ENCODE measurements at regions not wholly inside any gene's neighbourhood (a gene's known extent, or its start where the extent isn't known, plus 50 kb on each side); places are given as distances from the start of the nearest gene placed in this dataset.
A peak's percentile ranks its signal among the peaks of the same experiment; 100 is the strongest.

- DNase-seq, result no peak
Measured at GRCh38 chr10:58451193-58451889, 61.3 kb upstream of the BICC1 start.

DNA sequence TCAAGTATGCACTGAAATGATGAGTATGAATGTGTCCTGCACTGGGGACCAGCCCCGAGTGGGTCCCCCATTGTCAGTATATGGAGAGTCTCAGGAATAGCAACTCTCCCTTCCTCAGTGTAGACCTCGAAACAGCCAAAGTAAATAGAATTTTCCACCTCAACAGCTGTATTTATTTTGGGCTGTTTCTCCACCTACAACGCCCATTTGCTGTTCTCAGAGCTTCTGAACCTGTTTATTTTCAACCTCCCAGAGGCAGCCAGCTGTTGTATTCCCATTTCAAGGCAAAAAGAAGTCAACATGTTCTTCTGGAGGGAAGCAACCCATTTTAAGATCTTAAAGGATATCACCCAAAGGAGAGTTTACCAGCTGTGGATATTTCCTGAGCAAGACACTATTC lies 59.6 kb upstream of the BICC1 start:
- DNase-seq, result no peak

DNA sequence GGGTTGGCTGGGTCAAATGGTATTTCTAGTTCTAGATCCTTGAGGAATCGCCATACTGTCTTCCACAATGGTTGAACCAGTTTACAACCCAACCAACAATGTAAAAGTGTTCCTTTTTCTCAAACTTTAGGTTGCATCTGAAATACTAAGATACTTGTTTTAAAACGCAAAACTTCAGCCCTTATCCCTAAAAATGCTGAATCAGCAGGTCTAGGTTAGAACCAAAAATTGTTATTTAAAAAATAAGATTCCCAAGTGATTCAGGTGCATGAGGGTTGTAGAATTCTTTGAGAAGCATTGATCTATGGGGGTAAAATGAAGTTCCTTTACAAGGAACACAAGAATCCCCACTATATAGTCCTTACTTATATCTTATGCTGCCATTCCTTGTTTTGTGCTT lies 56.5 kb upstream of the BICC1 start:
- no peak for DNase-seq

- peak; percentile 97 for DNase-seq
Measured at GRCh38 chr10:58457761-58458616, 54.7 kb upstream of the BICC1 start.

GRCh38 chr10:58459069-58459468 lies 53.6 kb upstream of the BICC1 start:
- DNase-seq, result no peak

DNA sequence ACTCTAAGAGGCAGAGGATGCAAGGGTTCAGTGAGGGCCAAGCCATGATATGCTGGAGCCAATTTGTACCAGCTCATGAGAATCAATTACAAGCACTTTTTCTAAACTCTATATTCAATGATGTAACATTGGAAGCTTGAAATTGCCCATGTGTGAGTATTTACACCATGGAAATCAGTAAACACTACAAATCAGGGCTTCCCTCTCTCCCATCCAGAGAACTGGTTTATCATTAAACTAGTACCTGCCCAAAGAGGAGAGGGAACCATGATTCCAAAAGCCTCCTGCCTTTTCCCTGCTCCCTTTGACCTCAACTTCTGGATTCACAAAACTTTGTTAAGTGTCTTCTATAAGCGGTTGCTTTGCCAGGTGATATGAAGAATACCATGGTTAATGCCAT lies 52.5 kb upstream of the BICC1 start:
- DNase-seq, result no peak

DNA sequence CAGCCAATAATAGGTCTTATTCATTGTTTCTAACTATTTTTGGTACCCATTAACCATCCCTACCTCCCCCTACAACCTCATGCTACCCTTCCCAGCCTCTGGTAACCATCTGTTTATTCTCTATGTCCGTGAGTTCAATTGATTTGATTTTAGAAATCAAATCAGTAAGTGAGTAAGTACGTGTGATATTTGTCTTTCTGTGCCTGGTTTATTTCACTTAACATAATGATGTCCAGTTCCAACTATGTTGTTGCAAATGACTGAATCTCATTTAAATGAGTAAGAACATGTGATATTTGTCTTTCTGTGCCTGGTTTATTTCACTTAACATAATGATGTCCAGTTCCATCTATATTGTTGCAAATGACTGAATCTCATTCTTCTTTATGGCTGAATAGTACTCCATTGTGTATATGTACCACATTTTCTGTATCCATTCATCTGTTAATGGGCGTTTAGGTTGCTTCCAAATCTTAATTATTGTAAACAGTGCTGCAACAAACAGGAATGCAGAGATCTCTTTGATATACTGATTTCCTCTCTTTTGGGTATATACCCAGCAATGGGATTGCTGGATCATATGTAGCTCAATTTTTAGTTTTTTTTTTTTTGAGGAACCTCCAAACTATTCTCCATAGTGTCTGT lies 49.7 kb upstream of the BICC1 start:
- DNase-seq, result no peak

Data from fibroblast of skin of abdomen (primary cell).